ENCODE measurements at regions not wholly inside any gene's neighbourhood (a gene's known extent, or its start where the extent isn't known, plus 50 kb on each side); places are given as distances from the start of the nearest gene placed in this dataset.

DNA sequence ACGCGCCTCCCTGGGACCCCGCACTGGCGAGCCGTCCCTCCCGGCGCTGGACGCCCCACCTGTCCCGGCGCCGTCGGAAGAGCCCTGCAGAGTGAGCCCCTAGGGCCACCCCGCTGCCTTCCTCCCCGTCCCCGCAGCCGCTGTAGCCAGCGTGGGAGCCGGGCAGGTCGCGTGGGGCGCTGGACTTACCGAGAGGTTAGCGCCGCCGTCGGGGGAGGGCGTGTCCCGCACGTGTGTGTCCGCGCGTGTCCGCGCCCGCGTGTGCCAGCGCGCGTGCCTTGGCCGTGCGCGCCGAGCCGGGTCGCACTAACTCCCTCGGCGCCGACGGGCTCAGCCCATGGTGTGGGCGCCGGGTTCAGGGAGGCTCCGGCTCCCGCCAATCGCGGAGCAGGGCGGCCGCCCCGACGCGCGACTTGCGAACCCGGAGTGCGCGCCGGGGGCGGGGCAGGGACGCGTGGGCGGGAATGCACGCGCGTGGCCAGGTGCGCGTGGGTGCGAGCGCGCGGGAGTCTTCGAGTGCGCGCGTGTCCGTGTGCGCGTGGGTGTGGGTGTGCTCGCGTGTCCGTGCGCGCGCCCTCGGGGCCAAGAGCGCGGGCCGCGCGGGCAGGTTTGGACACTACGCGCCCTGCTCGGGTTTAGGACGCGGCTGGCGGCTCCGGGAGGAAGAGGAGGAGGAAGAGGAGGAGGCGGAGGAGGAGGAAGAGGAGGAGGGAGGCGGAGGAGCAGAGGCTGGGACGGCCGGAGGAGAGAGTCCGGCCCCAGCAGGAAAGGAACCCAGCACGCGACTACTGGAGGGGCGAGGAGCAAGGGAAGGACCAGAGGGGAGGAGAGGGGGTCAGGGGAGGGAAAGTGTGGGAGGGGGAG, 145.2 kb upstream of the ETS2 start:
- WGBS, 2 donors, result 4 to 5% methylated on average over 80 to 113 of the region's 113 CpGs
- TF ChIP-seq, protein P1, sequence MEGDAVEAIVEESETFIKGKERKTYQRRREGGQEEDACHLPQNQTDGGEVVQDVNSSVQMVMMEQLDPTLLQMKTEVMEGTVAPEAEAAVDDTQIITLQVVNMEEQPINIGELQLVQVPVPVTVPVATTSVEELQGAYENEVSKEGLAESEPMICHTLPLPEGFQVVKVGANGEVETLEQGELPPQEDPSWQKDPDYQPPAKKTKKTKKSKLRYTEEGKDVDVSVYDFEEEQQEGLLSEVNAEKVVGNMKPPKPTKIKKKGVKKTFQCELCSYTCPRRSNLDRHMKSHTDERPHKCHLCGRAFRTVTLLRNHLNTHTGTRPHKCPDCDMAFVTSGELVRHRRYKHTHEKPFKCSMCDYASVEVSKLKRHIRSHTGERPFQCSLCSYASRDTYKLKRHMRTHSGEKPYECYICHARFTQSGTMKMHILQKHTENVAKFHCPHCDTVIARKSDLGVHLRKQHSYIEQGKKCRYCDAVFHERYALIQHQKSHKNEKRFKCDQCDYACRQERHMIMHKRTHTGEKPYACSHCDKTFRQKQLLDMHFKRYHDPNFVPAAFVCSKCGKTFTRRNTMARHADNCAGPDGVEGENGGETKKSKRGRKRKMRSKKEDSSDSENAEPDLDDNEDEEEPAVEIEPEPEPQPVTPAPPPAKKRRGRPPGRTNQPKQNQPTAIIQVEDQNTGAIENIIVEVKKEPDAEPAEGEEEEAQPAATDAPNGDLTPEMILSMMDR (IDR thresholded peaks at IDR 0.05), result no peak
- peak in 2 of 6 donors; percentile 18 to 71 for DNase-seq
- no peak for FAIRE-seq
- peak in 2 of 4 donors; percentile 12 to 21 for ATAC-seq
- peaks cover 0 to 5% (median 0%) of the 10 kb centered on the region in 3 donors for H3K4me1 ChIP-seq
- no peaks in the 10 kb centered on the region for H3K9me3 ChIP-seq
- H3K27ac ChIP-seq, result no peak overlapping the region
- intact Hi-C loops (cut with DNase I), result no loop called here
- no peaks in the 10 kb centered on the region for H3K36me3 ChIP-seq
- peaks cover 0 to 67% (median 14%) of the 10 kb centered on the region in 4 donors for H3K27me3 ChIP-seq
- peak overlapping the region in 3 of 4 donors; percentile 3 to 35 (median 18) for H3K4me3 ChIP-seq

DNA sequence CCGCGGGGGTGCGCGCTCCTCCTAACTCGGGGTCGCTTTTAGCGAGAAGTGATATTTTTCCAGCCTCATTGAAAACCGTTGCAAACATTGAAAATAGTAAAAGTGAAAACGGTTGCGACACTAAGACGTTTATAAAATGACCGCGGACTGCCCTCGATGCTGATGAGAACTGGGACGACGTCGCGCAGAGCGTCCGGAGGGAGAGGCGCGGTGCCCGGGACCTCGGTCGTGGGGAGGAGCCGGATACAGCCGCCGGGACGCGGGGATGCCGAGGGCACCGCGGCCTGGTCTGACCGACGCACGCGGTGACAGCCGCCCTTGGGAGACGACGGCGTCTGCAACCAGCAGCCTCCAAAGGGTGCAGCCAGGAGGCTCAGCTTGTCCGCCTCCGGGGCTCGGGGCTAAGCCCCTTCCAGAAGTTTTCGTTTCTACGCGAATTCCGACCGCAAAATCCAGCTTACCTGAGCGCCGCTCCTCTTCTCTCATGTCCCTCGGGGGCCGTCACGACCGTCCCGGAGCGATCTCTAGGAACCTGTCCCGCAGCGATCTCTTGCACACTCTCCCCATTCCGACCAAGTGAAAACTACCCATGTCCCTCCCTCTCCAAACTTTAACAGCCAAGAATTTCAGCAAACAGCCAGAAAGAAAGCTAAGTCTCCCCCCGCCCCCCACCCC, 144.4 kb upstream of the ETS2 start:
- Histone ChIP-seq H3K27me3 (peaks cover 0 to 64% (median 14%) of the 10 kb centered on the region in 4 donors), H3K4me3 (peak overlapping the region in 2 of 4 donors; percentile 18 to 35), H3K9me3 (no peaks in the 10 kb centered on the region), H3K36me3 (no peaks in the 10 kb centered on the region), H3K4me1 (peaks cover 0 to 5% (median 0%) of the 10 kb centered on the region in 3 donors), H3K27ac (no peak overlapping the region)
- FAIRE-seq (no peak), DNase-seq (peak in 2 of 6 donors; percentile 52 to 65), ATAC-seq (peak in 3 of 4 donors; percentile 38 to 59 (median 39))
- WGBS, 2 donors, result 2% methylated on average over 57 to 61 of the region's 61 CpGs
- intact Hi-C loops (cut with DNase I), result no loop called here
- TF ChIP-seq, protein P1 (IDR thresholded peaks at IDR 0.05), result no peak

DNA sequence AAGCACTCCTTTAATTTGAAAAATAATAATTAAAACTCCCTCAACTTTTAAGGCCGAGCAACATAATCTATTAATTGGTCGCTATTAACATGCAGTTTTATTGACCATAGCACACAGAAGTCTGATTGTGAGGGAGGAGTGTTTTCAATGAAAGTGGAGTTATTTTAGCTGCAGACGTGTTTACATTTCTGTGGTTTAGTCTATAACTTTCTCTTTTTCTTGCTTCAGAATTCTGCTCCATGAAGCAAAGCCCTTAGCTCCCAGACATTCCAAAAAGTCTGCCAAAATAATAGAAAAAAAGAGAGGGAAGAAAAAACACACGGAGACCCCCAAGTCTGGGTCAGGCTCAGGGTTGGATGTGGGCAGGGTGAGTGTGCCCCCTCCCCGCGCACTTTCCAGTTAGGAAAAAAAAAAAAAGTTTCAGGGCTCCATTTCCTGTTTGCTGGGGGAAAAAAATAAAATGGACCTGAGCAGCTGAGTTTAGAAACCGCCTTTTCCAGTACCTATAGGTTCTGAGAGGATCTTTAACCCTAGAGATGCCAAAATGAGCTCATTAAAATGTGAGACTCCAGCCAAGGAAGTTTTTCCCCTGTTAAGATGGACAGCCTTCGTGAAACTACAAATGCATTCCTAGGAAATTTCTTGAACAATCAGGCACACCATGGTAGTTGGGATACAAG, 143.7 kb upstream of the ETS2 start:
- no peak overlapping the region for H3K4me3 ChIP-seq
- H3K36me3 ChIP-seq, result no peaks in the 10 kb centered on the region
- no peak overlapping the region for H3K27ac ChIP-seq
- FAIRE-seq (no peak), DNase-seq (no peak), ATAC-seq (no peak)
- peaks cover 0 to 5% (median 0%) of the 10 kb centered on the region in 3 donors for H3K4me1 ChIP-seq
- H3K27me3 ChIP-seq, result peaks cover 0 to 57% (median 14%) of the 10 kb centered on the region in 4 donors
- TF ChIP-seq, protein P1 (IDR thresholded peaks at IDR 0.05), result no peak
- intact Hi-C loops (cut with DNase I), result no loop called here
- 16 to 20% methylated on average over 8 of the region's 8 CpGs for WGBS, 2 donors
- H3K9me3 ChIP-seq, result no peaks in the 10 kb centered on the region

DNA sequence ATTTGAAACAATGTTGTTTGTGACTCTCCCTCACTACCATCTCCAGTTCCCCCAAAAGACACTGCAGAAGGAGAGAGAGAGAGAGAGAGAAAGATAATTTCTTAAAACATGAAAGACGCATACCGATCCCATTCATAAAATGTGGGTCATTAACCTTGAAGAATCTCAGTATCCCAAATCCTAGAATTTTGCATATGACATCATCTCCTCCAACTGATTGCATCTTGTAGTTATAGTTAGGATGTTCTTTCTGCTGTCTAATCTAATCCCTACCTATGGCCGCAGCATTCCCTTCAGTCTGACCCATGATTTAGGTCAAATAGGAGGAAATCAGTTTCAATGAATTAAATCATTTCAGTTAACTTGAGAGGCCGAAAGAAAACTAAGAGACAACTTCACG, 142.4 kb upstream of the ETS2 start:
- H3K9me3 ChIP-seq, result no peaks in the 10 kb centered on the region
- DNase-seq, result no peak
- FAIRE-seq, result no peak
- H3K27me3 ChIP-seq, result peaks cover 0 to 45% (median 13%) of the 10 kb centered on the region in 4 donors
- no peak for ATAC-seq
- no peak overlapping the region for H3K4me3 ChIP-seq
- no peaks in the 10 kb centered on the region for H3K36me3 ChIP-seq
- intact Hi-C loops (cut with DNase I), result no loop called here
- no peak overlapping the region for H3K27ac ChIP-seq
- H3K4me1 ChIP-seq, result peaks cover 0 to 5% (median 0%) of the 10 kb centered on the region in 3 donors
- TF ChIP-seq, protein P1 (IDR thresholded peaks at IDR 0.05), result no peak
- 64 to 76% methylated on average over 5 of the region's 5 CpGs for WGBS, 2 donors

Data from pancreas (tissue), 10 donors.